NCI-H1436 (cell line): ENCODE measurements at regions not wholly inside any gene's neighbourhood (a gene's known extent, or its start where the extent isn't known, plus 50 kb on each side); places are given as distances from the start of the nearest gene placed in this dataset.
"Not testable (repeated sequence)": the region's sequence is repeated elsewhere in the genome, so short reads cannot be mapped to it uniquely, and the experiment has no call there.

Source experiments
- DNase-seq: peaks from one replicate; lab custom pipeline; 2025; lab: John Stamatoyannopoulos, UW

DNA sequence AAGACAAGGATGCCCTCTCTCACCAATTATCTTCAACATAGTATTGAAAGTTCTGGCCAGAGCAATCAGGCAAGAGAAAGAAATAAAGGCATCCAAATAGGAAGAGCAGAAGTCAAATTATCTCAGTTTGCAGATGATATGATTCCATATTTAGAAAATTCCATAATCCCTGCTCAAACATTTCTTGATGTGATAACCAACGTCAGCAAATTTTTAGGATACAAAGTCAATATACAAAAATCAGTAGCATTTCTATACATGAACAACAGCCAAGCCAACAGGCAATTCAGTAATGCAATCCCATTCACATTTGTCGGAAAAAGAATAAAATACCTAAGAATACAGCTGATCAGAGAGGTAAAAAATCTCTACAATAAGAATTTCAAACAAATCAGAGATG lies 969.7 kb upstream of the USP15 start:
- DNase-seq: no peak

DNA sequence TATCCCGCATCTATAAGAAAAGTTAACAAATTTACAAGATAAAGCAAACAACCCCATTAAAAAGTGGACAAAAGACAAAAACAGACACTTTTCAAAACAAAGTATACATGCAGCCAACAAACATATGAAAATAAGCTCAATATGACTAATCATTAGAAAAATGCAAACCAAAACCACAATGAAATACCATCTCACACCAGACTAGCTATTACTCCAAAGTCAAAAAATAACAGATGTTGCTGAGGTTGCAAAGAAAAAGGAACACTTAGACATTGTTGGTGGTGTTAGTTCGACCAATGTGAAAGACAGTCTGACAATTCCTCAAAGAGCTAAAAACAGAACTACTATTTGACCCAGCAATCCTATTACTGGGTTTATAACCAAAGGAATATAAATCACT lies 968.6 kb upstream of the USP15 start:
- DNase-seq: no peak

GRCh38 chr12:61294011-61294410 lies 966.2 kb upstream of the USP15 start:
- DNase-seq: not testable (repeated sequence)

- DNase-seq: no peak
Measured at GRCh38 chr12:61301817-61302216, 958.4 kb upstream of the USP15 start.

- DNase-seq: no peak
Measured at GRCh38 chr12:61302282-61302681, 957.9 kb upstream of the USP15 start.

- no peak for DNase-seq
Measured at GRCh38 chr12:61308220-61308619, 952.0 kb upstream of the USP15 start.

- no peak for DNase-seq
Measured at GRCh38 chr12:61311413-61311812, 948.8 kb upstream of the USP15 start.

- no peak for DNase-seq
Measured at GRCh38 chr12:61348871-61349270, 911.3 kb upstream of the USP15 start.

DNA sequence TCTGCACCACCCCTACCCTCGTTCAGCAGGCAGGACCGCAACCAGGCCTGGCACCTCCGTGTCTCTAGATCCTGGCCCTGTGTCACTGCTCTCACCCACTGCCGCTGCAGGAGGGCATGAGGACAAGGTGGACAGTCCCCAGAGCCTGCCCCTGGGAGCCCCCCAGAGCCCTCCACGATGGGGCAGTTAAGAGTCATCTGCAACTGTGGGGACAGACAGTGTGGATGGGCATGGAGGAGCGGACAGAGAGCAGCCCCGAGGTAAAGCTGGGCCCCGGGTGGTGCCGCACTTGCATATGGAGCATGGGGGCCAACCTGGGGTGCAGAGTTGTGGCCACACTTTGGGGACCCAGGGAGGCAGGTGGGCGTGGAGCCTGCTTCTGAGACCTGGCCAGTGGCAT lies 905.1 kb upstream of the USP15 start:
- no peak for DNase-seq

- DNase-seq: no peak
Measured at GRCh38 chr12:61356485-61356884, 903.7 kb upstream of the USP15 start.

GRCh38 chr12:61357496-61357895 lies 902.7 kb upstream of the USP15 start:
- DNase-seq: no peak

DNA sequence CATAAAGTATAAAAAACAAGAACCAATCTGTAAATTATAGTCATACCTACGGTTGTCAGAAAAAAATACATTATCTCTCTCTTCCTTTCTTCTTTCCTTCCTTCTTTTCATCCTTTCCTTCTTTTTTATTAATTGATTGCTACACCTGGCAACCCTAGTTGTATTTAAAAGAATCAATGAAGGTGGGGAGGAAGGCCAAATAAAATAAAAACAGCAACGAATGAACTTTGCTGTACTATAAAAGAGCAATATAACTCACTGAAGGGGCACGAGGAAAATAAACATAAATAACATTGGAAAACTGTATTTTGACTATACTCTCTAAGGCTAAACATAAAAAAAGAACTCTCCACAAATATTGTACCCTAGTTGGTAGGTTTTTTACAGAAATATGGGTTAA lies 898.2 kb upstream of the USP15 start:
- DNase-seq: no peak

- no peak for DNase-seq
Measured at GRCh38 chr12:61365001-61365400, 895.2 kb upstream of the USP15 start.

DNA sequence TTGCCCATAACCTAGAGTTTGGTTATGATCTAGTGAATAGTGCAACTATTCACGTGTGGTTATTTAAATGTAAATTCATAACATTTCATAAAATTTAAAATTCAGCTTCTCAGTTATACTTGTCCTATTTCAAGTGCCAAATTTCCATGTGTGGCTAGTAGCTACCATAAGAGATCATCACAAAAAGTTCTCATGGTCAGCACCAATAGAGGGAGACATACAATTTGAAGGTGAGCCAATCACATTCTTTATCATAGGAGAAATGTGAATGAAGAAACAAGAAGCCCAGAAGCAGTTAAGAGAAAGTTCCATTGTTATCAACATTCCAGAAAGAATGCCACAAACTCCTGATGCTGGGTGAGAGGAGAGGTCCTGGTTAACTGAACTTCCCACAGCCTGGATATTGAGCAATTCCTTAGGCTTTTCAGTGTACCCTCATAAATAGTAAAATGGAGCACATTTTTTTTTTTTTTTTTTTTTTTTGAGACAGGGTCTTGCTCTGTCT lies 892.9 kb upstream of the USP15 start:
- no peak for DNase-seq

DNA sequence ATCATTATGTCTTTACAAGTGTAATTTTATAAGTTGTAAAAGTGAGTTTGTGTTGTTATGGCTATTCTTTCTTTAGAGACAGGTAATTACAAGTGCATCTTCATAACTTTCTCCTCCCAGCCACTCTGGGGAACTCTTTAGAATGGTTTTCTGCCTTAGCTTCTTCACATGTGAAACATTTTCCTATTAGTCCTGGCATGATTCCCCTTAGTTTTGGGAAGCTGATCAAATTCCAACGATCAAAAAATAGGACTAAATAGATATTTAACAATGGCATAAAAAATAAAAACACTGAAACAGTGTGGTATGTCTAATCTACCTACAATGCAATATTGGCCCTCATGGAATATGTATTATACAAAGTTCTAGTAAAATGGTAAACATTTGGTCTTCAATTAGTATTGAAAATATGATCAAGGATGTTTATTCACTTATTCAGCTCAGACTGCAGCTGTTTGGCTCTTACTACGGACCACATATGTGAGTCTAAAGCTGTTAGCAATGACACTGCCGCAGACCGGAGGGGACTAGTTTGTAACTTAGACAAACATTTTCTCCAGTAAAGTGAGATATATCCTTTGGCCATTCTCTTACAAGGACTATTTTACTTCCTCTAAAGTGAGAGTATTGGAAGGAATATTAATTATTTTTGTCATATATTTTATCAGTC lies 890.8 kb upstream of the USP15 start:
- no peak for DNase-seq

GRCh38 chr12:61384511-61384910 lies 875.7 kb upstream of the USP15 start:
- no peak for DNase-seq

DNA sequence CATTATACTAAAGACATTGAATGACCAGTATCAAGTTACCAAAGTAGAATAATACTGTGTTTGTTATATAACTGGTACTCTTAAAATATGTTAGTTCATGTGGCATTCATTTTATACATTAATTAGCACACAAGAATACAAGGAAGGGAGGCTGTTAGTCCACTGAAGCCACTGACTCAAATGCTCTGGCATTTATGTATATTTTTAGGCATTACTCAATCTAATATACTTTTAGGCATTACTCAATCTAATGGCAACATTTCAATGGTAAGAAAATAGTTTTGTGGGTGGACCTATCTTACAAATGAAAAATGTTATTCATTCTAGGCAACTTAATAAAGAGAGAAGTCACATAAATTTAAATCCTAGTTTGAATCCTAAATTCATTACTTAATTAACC lies 874.4 kb upstream of the USP15 start:
- DNase-seq: no peak

DNA sequence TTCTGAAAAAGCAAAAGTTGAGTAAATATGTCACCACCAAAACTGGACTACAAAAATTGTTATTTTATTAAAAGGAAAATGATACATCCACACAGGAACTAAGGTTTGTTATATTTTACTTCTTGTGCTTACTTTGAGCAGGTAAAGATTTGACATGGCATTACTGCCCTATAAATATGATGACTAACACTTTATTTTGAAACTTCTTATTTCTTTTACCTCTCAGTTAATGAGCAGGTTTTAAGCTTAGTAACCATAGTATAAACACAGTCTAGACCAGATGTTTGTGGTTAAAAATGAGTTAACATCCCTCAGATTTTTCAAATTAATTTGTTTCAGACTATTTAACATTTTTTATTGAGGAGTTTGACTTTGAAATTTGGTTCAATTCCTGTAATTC lies 862.5 kb upstream of the USP15 start:
- DNase-seq: no peak

DNA sequence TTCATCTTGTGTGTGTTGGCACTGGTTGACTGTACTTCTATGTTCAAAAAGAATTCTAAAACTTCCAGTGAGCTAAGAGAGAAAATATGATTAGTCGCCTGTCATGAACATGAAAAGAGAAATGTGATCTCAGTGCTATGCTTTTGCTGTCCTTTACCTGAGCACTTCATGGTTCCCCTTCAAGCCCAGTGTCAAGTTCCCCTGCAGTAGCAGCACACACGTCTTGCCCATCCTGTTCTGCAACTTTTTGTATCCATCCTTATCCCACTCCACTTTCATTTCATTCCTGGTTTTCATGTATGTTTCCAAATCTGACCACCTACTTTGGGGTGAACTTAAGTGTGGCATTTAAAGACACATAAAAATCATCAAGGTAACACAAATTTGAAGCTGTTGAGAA lies 848.0 kb upstream of the USP15 start:
- no peak for DNase-seq

DNA sequence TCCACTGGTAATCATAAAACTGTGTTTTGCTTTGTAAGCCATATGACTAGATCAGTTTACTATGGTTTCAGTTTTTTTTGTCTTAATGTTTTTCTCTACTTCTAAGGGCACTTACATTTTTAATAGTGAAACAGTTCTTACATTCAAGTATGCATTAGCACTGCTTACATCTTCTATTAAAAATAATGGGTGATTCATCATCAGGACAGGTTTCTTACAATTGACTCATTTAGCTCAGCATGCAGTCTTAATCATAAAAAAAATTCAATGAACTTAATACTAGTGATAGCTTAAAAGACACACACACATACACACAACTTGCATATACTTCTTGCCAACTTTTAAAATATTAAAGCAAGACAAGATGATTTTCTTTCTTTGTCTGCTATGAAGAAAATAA lies 845.7 kb upstream of the USP15 start:
- no peak for DNase-seq

DNA sequence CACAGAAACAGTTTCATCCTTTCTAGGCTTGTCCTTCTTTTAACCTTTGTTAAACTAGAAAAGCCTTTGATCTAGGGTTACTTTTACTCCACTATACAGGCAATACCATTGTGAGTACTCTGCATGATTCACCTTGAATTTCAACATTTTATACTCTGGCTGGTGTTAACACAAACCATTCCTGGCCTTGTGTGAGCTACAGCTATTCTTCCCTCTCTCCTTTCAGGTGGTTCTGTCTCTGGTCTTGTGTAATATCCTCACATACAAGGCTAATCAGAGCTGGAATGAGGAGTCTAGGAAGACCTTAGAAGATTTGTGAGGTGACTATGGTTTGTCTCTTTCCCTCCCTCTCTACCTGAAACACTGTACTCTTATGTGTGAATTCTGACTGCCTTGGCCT lies 837.4 kb upstream of the USP15 start:
- DNase-seq: no peak

DNA sequence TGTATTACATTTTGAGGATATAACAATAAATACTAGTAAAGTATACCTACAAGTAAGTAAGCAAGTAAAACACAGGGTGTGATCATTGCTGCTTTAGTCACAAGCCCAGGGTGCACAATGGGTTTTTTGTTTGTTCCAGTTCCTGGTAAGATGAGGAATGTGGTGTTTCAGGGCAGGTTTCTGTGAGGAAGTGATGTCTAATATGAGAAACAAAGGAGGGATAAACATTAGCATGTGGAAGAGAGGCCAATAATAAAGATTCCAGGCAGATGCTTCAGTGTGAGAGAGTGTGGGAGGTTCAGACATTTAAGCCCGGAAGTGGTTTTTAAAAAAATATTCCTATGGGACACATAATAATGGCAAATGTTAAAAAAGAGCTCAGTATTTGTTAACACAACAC lies 808.1 kb upstream of the USP15 start:
- DNase-seq: no peak

GRCh38 chr12:61487728-61488127 lies 772.5 kb upstream of the USP15 start:
- no peak for DNase-seq
